Nephron (organoid): ENCODE measurements at regions not wholly inside any gene's neighbourhood (a gene's known extent, or its start where the extent isn't known, plus 50 kb on each side); places are given as distances from the start of the nearest gene placed in this dataset.
A peak's percentile ranks its signal among the peaks of the same experiment; 100 is the strongest.

Experiments used
- H3K27ac Mint-ChIP-seq, 3 experiments: 2 replicates each; pipeline ENCODE4 v1.8.0; 2020; ENCODE audit warnings: mixed read lengths in 3 of 3, mild to moderate bottlenecking in 2 of 3, moderate library complexity in 1 of 3
- H3K27me3 Mint-ChIP-seq: 2 replicates; pipeline ENCODE4 v1.8.0; 2021; ENCODE audit warnings: low read depth, mild to moderate bottlenecking, moderate library complexity, mixed read lengths
- H3K36me3 Mint-ChIP-seq: 2 replicates; pipeline ENCODE4 v1.8.0; 2020; ENCODE audit warnings: low read depth, mixed read lengths
- H3K4me1 Mint-ChIP-seq: 2 replicates; pipeline ENCODE4 v1.8.0; 2020; ENCODE audit warnings: mixed read lengths
- H3K4me3 Mint-ChIP-seq, 3 experiments: 2 replicates each; pipeline ENCODE4 v1.8.0; 2020; ENCODE audit warnings: mild to moderate bottlenecking in 3 of 3, mixed read lengths in 3 of 3, moderate library complexity in 2 of 3
- H3K9me3 Mint-ChIP-seq: 2 replicates; pipeline ENCODE4 v1.8.0; 2020; ENCODE audit warnings: mixed read lengths
- CTCF ChIP-seq, 3 experiments: fragments of 200-600 bp; sonication (generic); IDR thresholded peaks; one replicate each; pipeline ENCODE4 v1.5.0; 2021; ENCODE audit warnings: antibody characterized with exemption in 3 of 3; ENCODE audit not compliant: unreplicated experiment in 3 of 3

DNA sequence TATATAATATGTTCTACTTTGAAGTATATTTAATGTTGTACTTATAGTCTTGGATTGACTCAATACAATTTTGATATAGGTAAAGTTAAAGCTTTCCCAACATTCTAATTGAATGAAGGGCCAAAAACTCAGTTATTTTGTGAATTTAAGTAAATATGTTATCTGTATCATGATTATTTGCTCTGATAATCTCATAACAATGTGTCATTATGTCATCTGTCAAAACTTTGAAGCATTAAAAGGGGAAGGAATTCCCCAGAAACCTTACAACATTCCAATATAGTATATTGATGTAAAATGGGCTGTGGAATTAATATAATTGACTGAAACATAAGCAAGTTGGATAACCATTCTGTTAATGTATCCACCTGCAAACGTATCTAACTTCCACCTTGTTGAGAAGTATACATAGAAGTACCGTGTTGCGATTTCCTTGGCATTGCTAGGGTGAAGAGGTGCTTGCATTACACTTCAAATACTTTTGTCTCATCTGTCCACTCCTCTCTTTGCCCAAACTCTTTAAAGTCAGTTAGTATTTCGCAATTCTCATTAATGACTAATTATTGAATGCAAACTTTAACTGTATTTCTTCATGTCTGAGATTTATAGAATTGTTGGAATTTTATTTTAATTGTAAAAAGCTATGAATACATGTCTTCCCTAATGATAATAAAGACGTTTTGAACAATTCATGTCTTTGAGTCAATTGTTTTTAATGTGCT is 1982.1 kb upstream of the ADGRL3 start:
- no peaks in the 10 kb centered on the region for H3K27me3 Mint-ChIP-seq
- no peak overlapping the region for H3K27ac Mint-ChIP-seq
- H3K4me1 Mint-ChIP-seq, result no peaks in the 10 kb centered on the region
- H3K4me3 Mint-ChIP-seq, result no peak overlapping the region
- no peak for TF ChIP-seq CTCF (IDR thresholded peaks at IDR 0.05; ENCODE audit: unreplicated experiment in 3 of 3)
- no peaks in the 10 kb centered on the region for H3K36me3 Mint-ChIP-seq
- no peaks in the 10 kb centered on the region for H3K9me3 Mint-ChIP-seq

DNA sequence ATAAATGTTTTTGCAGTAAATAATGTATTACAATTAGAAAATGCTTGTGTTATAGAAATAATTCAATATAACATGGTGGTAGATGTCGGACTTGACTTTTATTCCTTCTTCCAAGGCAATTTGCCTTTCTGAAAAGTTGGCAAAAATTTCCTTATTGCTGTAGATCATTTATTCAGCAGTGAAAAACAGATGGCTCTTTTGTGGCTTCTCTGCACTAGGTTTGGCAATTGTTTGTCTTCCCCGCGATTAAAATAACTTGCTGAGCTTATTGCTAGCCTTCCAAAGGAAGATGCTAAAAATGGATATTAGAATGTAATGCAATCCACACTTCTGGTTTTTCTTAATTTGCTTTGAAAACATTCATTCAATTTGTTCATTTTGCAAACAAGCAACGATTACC is 1977.9 kb upstream of the ADGRL3 start:
- no peak overlapping the region for H3K27ac Mint-ChIP-seq
- no peaks in the 10 kb centered on the region for H3K9me3 Mint-ChIP-seq
- H3K4me3 Mint-ChIP-seq, result no peak overlapping the region
- H3K27me3 Mint-ChIP-seq, result no peaks in the 10 kb centered on the region
- no peak for TF ChIP-seq CTCF (IDR thresholded peaks at IDR 0.05; ENCODE audit: unreplicated experiment in 3 of 3)
- no peaks in the 10 kb centered on the region for H3K4me1 Mint-ChIP-seq
- H3K36me3 Mint-ChIP-seq, result no peaks in the 10 kb centered on the region

- H3K27me3 Mint-ChIP-seq, result no peaks in the 10 kb centered on the region
- no peak overlapping the region for H3K4me3 Mint-ChIP-seq
- H3K27ac Mint-ChIP-seq, result no peak overlapping the region
- no peaks in the 10 kb centered on the region for H3K4me1 Mint-ChIP-seq
- no peaks in the 10 kb centered on the region for H3K36me3 Mint-ChIP-seq
- no peak for TF ChIP-seq CTCF (IDR thresholded peaks at IDR 0.05; ENCODE audit: unreplicated experiment in 3 of 3)
- H3K9me3 Mint-ChIP-seq, result no peaks in the 10 kb centered on the region
Observed at GRCh38 chr4:59223292-59223941, 1976.7 kb upstream of the ADGRL3 start.

DNA sequence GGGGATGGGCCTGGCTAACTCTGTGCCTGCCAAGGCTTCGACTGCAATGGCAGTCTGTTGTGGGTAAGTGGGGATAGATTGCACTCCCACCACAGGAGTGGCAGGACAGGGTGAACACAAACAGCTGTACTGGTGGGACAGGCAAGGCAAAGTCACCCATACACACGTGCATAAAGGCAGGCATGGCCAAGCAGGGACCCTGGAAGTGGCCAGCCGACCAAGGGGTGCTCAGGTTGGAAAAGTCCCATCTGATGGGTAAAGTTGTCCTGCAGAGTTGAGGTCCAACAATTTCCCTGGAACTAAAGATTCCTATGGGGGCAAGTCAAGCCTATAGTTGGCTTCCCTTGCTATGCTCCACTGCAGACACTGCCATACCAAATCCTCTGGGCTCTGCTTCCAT is 1961.9 kb upstream of the ADGRL3 start:
- Mint-ChIP-seq H3K27me3 (no peaks in the 10 kb centered on the region), H3K4me3 (no peak overlapping the region), H3K36me3 (peaks cover 4% of the 10 kb centered on the region), H3K4me1 (no peaks in the 10 kb centered on the region), H3K27ac (no peak overlapping the region), H3K9me3 (peaks cover 30% of the 10 kb centered on the region)
- TF ChIP-seq CTCF (IDR thresholded peaks at IDR 0.05; ENCODE audit: unreplicated experiment in 3 of 3), result no peak

GRCh38 chr4:59240011-59240410 is 1960.1 kb upstream of the ADGRL3 start:
- no peak for TF ChIP-seq CTCF (IDR thresholded peaks at IDR 0.05; ENCODE audit: unreplicated experiment in 3 of 3)
- Mint-ChIP-seq H3K27ac (peak overlapping the region in 1 of 3 experiments; percentile 14), H3K9me3 (peaks cover 28% of the 10 kb centered on the region), H3K4me1 (no peaks in the 10 kb centered on the region), H3K4me3 (no peak overlapping the region), H3K36me3 (no peaks in the 10 kb centered on the region), H3K27me3 (no peaks in the 10 kb centered on the region)

GRCh38 chr4:59243038-59243437 is 1957.1 kb upstream of the ADGRL3 start:
- H3K36me3 Mint-ChIP-seq, result no peaks in the 10 kb centered on the region
- no peaks in the 10 kb centered on the region for H3K27me3 Mint-ChIP-seq
- no peak overlapping the region for H3K27ac Mint-ChIP-seq
- TF ChIP-seq CTCF (IDR thresholded peaks at IDR 0.05; ENCODE audit: unreplicated experiment in 3 of 3), result no peak
- peaks cover 17% of the 10 kb centered on the region for H3K9me3 Mint-ChIP-seq
- no peak overlapping the region for H3K4me3 Mint-ChIP-seq
- no peaks in the 10 kb centered on the region for H3K4me1 Mint-ChIP-seq
